ENCODE measurements at regions not wholly inside any gene's neighbourhood (a gene's known extent, or its start where the extent isn't known, plus 50 kb on each side); places are given as distances from the start of the nearest gene placed in this dataset.

DNA sequence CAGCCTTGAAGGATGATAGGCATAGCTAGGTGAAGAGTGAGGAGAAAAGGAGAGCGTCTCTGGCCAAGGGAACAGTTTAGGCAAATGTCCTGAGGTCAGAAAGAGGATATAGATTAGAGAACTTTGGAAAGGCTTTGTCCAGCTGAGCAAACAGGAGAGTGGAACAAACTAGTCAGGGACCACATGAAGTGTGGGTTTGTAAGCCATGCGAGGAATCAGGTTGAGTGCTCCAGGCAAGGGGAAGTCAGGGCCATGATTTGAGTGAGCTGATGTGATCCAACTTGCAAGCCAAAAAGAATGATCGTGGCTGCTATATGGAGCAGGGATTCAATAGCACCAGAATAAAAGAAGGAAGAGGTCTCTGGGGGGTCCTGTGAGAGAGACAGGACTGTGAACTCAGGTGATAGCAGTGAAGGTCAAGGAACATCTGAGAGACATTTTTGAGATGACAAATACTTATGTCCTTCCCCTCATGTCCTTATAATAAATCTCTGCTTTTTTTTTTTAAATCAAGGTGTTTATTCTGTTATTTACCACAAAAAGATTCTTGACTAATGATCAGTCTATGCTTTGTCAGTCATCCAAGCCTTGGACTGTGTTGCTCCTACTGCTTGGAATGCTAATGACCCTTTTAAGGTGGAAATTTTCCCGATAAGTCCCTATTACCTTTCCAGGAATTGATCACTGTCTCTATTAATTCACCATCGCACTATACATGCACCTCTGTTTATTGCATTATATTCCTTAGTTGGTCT, 472.6 kb downstream of the TXNL1 start:
- DNase-seq, result no peak

- DNase-seq, result no peak
Measured at GRCh38 chr18:56162311-56163265, 475.8 kb downstream of the TXNL1 start.

GRCh38 chr18:56161566-56162260, 476.7 kb downstream of the TXNL1 start:
- no peak for DNase-seq

GRCh38 chr18:56158676-56159075, 479.7 kb downstream of the TXNL1 start:
- no peak for DNase-seq

GRCh38 chr18:56157541-56157940, 480.9 kb downstream of the TXNL1 start:
- DNase-seq, result no peak

DNA sequence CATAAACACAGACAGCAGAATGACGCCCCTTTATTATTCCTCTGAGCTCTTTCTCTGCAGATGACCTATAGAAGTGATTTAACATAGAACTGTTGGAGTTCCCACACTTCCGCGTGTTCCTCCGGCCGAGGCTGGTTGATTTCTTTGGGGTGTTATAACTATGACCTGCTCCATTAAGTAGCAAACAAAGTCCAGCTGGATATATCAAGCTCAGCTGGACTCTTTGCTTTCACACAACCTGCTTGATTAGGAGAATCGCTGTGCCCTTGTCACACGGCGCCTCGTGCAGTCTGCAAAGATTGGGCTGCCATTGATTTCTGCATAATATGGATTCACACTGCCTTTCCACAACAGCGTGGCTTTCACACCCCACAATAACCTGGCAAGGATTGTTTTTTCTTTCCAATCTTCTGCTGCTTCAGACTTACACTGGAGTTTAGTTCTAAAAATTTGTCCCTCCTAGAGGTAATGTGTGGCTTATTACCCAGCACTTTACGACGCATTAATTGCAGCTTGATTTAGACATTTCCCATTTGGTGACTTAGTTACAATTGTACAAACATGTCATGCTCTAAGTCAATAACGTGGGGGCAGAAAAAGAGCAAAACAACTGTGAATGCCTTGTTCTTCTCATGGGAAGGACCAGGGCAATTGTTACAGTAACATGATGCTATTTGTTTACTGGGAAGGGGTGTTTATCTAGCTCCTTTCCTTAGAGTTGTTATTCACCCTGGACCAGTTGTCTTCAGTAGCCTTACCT, 485.7 kb downstream of the TXNL1 start:
- DNase-seq, result no peak

- no peak for DNase-seq
Measured at GRCh38 chr18:56148373-56148772, 490.0 kb downstream of the TXNL1 start.

GRCh38 chr18:56146565-56146964, 491.8 kb downstream of the TXNL1 start:
- DNase-seq, result no peak

DNA sequence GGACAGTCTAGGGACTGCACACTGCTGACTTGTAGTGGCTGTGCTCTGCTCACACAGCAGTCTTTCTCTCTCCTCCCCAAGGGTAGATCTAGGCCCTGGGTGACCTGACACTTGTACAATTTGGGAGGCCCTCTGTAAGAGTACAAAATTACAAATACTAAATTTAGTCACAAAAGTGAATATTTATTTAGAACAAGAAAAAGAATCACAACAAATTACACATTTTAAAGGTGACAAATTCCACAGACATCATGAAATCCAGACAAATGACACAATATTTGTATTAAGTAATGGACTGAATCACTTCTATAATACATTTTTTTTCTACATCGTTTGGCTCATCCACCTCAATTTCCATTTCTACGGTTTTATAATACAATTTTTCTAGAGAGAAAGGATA, 496.4 kb downstream of the TXNL1 start:
- DNase-seq, result no peak

- no peak for DNase-seq
Measured at GRCh38 chr18:56139792-56140254, 498.6 kb downstream of the TXNL1 start.

GRCh38 chr18:56139372-56139771, 499.0 kb downstream of the TXNL1 start:
- DNase-seq, result no peak

- no peak for DNase-seq
Measured at GRCh38 chr18:56136105-56136504, 502.3 kb downstream of the TXNL1 start.

DNA sequence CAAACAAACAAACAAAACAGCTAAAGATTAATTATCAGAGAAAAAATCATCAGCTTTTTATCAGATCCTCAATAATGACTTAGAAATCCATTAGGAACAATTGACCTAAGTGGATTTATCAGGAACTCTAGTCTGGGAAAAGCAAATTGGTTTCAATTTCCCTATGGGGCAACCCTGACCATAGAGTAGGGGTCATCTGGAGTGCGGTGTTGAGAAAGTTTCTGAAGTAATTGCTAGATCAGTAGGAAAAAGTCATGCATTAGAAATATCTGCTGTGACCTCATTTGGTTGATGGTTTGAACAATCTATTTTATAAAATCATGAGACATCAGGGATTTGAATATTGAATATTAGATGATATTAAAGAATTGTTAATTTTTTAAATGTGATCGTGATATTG, 507.9 kb downstream of the TXNL1 start:
- DNase-seq, result no peak

GRCh38 chr18:56128153-56128791, 510.1 kb downstream of the TXNL1 start:
- DNase-seq, result no peak

DNA sequence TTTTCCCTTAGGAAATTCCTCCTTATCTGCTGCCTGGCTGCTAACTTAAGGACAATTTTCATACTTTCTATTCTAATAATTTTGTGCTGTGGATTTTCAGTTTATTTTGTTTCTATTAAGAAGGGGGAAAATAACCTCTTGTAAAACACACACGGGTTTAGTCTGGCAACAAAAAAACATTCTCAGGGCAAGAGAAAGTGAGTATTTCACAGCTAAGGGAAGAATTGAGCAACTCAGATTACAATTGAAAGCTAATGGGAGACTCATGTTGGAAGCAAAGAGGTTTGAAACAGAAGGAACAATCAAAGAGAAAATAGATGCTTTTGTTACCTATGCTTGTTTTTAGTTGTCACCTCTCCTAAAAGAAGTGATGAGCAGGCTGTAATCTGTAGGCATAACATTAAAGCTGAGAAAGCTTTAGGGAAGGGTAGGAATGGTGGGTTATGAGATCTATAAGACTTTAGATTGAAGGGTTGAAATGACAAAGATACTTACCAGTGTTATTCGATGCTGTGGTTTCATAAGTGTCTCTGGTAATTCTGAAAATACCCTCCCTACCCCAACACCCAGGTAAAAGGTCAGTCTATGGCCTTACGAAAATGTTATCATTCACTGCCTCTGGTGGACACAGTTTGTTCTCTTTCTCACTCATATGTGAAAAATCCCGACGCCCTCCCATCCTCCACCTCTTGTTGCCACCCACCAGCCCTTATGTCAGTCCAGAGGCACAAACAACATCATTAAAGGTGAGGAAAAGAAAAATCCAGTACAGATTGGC, 510.9 kb downstream of the TXNL1 start:
- DNase-seq, result no peak

DNA sequence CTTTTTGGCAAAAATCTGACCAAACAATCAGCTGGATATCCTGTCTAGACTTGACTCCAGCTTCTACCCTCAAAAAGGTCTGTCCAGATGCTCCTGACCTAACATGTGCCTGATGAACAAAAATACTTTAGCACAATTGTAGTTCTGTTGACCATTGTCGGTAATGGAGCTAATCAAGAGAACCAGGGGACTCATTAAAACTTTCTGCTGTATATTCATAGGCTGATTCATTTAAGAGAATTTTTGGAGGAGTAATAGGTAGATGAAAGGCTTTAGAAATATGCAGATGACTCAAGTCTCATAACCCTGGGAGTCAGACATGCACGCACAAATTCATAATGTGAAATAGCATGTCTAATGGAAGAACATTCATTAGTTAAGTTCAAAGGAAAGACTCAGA, 514.2 kb downstream of the TXNL1 start:
- DNase-seq, result no peak

DNA sequence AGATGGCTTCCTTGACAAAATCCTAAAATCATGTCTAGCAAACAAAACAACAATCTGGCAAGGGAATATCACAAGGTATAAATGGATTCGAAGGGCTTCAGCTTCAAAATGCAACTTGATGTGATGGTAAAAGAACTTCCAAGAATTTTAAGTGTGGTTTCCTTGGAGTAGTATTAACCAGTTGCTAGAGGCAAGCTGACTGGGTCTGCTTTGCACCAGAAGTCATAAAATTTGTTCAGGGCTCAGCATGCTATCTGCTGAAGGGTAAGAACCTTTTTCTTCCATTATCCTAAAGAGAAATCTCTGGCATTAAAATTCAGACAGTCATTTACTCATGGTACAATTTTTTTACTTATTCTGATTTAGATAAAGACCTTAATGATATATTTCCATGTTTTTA, 516.7 kb downstream of the TXNL1 start:
- no peak for DNase-seq

DNA sequence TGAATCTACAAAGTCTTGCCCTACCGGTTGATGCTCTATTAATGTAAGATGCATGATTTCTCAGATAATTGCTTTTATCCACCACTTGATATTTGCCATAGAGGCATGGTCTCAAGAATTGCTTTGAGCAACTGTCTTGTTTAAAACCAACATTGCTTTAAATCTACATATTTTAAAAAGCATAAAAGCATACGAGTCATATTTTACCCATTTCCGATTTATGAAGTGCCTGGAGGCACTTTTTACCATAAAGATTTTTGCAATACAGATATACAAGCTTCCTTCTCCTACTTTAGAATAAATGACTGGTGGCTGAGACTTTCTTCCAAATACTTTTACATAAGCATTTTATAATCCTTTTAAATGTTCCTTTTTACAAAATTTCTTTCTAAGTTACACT, 517.6 kb downstream of the TXNL1 start:
- DNase-seq, result no peak

GRCh38 chr18:56119681-56120080, 518.7 kb downstream of the TXNL1 start:
- DNase-seq, result no peak

DNA sequence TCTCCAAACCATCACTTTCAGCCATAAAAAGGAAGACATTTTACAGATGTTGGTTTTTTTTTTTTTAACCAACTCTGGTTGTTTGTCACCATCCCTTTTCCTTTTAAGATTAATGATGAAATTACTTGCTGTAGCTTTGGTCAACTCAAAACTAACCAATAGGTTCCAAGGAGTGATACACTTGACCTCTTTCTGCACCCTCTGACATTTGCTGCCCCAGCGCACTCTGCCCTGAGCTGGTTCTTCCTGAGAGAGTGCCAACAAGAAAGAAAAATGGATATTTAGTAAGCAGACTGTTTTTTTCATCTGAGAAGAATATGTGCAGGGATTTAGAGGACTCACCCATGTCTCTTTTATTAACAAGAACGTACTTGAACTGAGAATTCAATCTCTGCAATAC, 520.0 kb downstream of the TXNL1 start:
- no peak for DNase-seq

All from RPMI8226 (cell line).